Activated naive CD4-positive, alpha-beta T cell (primary cell): ENCODE measurements at regions not wholly inside any gene's neighbourhood (a gene's known extent, or its start where the extent isn't known, plus 50 kb on each side); places are given as distances from the start of the nearest gene placed in this dataset.

Source experiments
- DNase-seq, 4 experiments: peaks; one replicate each; lab custom pipeline; 2025; lab: John Stamatoyannopoulos, UW

GRCh38 chr13:31686670-31687425, 52.5 kb upstream of the RXFP2 start:
- DNase-seq, result no peak
